ENCODE measurements at regions not wholly inside any gene's neighbourhood (a gene's known extent, or its start where the extent isn't known, plus 50 kb on each side); places are given as distances from the start of the nearest gene placed in this dataset.

GRCh38 chr11:128642571-128642970 lies 51.3 kb upstream of the FLI1 start:
- ChIA-PET CTCF (no interaction called here), POLR2A (ENCODE audit: low non-redundant PET) (no interaction called here)
- no TSS peak for BruUV-seq (replicated peaks)
- Histone ChIP-seq H3K4me3 (ENCODE audit: low read depth, low read length, poor library complexity, severe bottlenecking) (no peak overlapping the region), H3K27me3 (replicated peaks; ENCODE audit: insufficient read depth, low read depth, low read length, poor library complexity) (peaks cover 61% of the 10 kb centered on the region), H3K27ac (ENCODE audit: low read depth, low read length, poor library complexity, severe bottlenecking) (no peak overlapping the region), H3K4me1 (ENCODE audit: insufficient read depth, low read length, poor library complexity, severe bottlenecking) (no peaks in the 10 kb centered on the region), H3K9me3 (ENCODE audit: low read depth, low read length, poor library complexity, severe bottlenecking) (no peaks in the 10 kb centered on the region), H3K36me3 (ENCODE audit: insufficient read depth, low read length, poor library complexity, severe bottlenecking) (no peaks in the 10 kb centered on the region)
- intact Hi-C loops (cut with micrococcal nuclease; ENCODE audit: unreplicated experiment): no loop called here
- TF ChIP-seq CTCF (conservative IDR thresholded peaks at IDR 0.05; ENCODE audit: low read depth, low read length) (no peak), EZH2 (IDR thresholded peaks at IDR 0.05; ENCODE audit: borderline replicate concordance, low read depth, low read length, poor library complexity, severe bottlenecking) (no peak)
- DNase-seq (ENCODE audit: low spot score): no peak

- no TSS peak for BruUV-seq (replicated peaks)
- Histone ChIP-seq H3K4me1 (ENCODE audit: insufficient read depth, low read length, poor library complexity, severe bottlenecking) (no peaks in the 10 kb centered on the region), H3K36me3 (ENCODE audit: insufficient read depth, low read length, poor library complexity, severe bottlenecking) (no peaks in the 10 kb centered on the region), H3K27ac (ENCODE audit: low read depth, low read length, poor library complexity, severe bottlenecking) (no peak overlapping the region), H3K4me3 (ENCODE audit: low read depth, low read length, poor library complexity, severe bottlenecking) (no peak overlapping the region), H3K27me3 (replicated peaks; ENCODE audit: insufficient read depth, low read depth, low read length, poor library complexity) (peaks cover 53% of the 10 kb centered on the region), H3K9me3 (ENCODE audit: low read depth, low read length, poor library complexity, severe bottlenecking) (no peaks in the 10 kb centered on the region)
- TF ChIP-seq CTCF (conservative IDR thresholded peaks at IDR 0.05; ENCODE audit: low read depth, low read length) (no peak), EZH2 (IDR thresholded peaks at IDR 0.05; ENCODE audit: borderline replicate concordance, low read depth, low read length, poor library complexity, severe bottlenecking) (no peak)
- POLR2A ChIA-PET (ENCODE audit: low non-redundant PET): no interaction called here
- no peak for DNase-seq (ENCODE audit: low spot score)
- intact Hi-C loops (cut with micrococcal nuclease; ENCODE audit: unreplicated experiment): no loop called here
- CTCF ChIA-PET: no interaction called here
Observed at GRCh38 chr11:128643661-128644317, 50.1 kb upstream of the FLI1 start.

All from A673 (cell line).